OCI-LY7 (cell line): ENCODE measurements at regions not wholly inside any gene's neighbourhood (a gene's known extent, or its start where the extent isn't known, plus 50 kb on each side); places are given as distances from the start of the nearest gene placed in this dataset.
"Not testable (repeated sequence)": the region's sequence is repeated elsewhere in the genome, so short reads cannot be mapped to it uniquely, and the experiment has no call there.

Experiments
- BruUV-seq: library from RNA; stranded (reverse); fragments of 400-500 nt; replicated peaks from 2 replicates; lab custom pipeline; 2021; lab: Mats Ljungman, UMichigan
- CTCF ChIA-PET: fragments of 300-600 bp; sonication (Branson Sonifier 250); formaldehyde crosslinking; loops from one replicate; lab custom pipeline; 2022; ENCODE audit warnings: antibody characterized with exemption; ENCODE audit not compliant: unreplicated experiment; lab: Charles Lee
- POLR2A ChIA-PET: fragments of 300-600 bp; sonication (Branson Sonifier 250); formaldehyde crosslinking; loops from one replicate; lab custom pipeline; 2022; ENCODE audit warnings: antibody characterized with exemption; lab: Charles Lee
- DNase-seq: peaks from one replicate; pipeline ENCODE4 v3.0.0-alpha.2; 2015; ENCODE audit warnings: low spot score
- H2AFZ ChIP-seq: fragments of 200-600 bp; sonication (generic), shearing (Covaris generic); 2 replicates; pipeline ENCODE4 v1.6.1; 2014; ENCODE audit warnings: mild to moderate bottlenecking, antibody characterized with exemption, low read length, moderate library complexity
- H3K27ac ChIP-seq: fragments of 200-600 bp; sonication (generic); 2 replicates; pipeline ENCODE4 v1.5.1; 2014; ENCODE audit warnings: mixed run types, low read depth, mild to moderate bottlenecking, moderate library complexity, low read length, inconsistent platforms; ENCODE audit not compliant: poor library complexity, severe bottlenecking
- H3K36me3 ChIP-seq: fragments of 200-600 bp; sonication (generic); 2 replicates; pipeline ENCODE4 v1.6.1; 2014; ENCODE audit warnings: mild to moderate bottlenecking, antibody characterized with exemption, low read length, moderate library complexity, mixed read lengths; ENCODE audit not compliant: insufficient read depth
- H3K4me1 ChIP-seq: fragments of 200-600 bp; sonication (generic); 2 replicates; pipeline ENCODE4 v1.5.1; 2014; ENCODE audit warnings: mild to moderate bottlenecking, low read length; ENCODE audit not compliant: insufficient read depth, poor library complexity, severe bottlenecking
- H3K4me2 ChIP-seq: fragments of 200-600 bp; sonication (generic); 2 replicates; pipeline ENCODE4 v1.6.1; 2014; ENCODE audit warnings: mild to moderate bottlenecking, low read length
- H3K4me3 ChIP-seq: fragments of 200-600 bp; sonication (generic); 2 replicates; pipeline ENCODE4 v1.5.1; 2014; ENCODE audit warnings: mild to moderate bottlenecking, low read depth, low read length; ENCODE audit not compliant: poor library complexity, severe bottlenecking
- H3K79me2 ChIP-seq: fragments of 200-600 bp; sonication (generic); 2 replicates; pipeline ENCODE4 v1.6.1; 2016; ENCODE audit warnings: low read depth, mild to moderate bottlenecking, low read length, moderate library complexity, mixed read lengths; ENCODE audit not compliant: insufficient read depth
- H3K9me2 ChIP-seq: fragments of 200-600 bp; sonication (generic); 2 replicates; pipeline ENCODE4 v1.6.1; 2016; ENCODE audit warnings: mild to moderate bottlenecking, low read length, mixed read lengths; ENCODE audit not compliant: insufficient read depth
- H3K9me3 ChIP-seq: fragments of 200-600 bp; sonication (generic); 2 replicates; pipeline ENCODE4 v1.6.1; 2014; ENCODE audit warnings: mild to moderate bottlenecking, mixed run types, low read length, mixed read lengths
- H4K20me1 ChIP-seq: fragments of 200-600 bp; sonication (generic); 2 replicates; pipeline ENCODE4 v1.6.1; 2014; ENCODE audit warnings: mild to moderate bottlenecking, antibody characterized with exemption, low read length, moderate library complexity, mixed read lengths; ENCODE audit not compliant: insufficient read depth
- EZH2phosphoT487 ChIP-seq: fragments of 200-600 bp; sonication (generic); IDR thresholded peaks from 2 replicates; pipeline ENCODE4 v1.6.1; 2018; ENCODE audit warnings: low read depth, borderline replicate concordance, mild to moderate bottlenecking, mixed run types, antibody characterized with exemption, low read length, moderate library complexity, mixed read lengths
- intact Hi-C: fragments of 100-400 bp; cut with micrococcal nuclease; formaldehyde crosslinking; loops from one replicate; pipeline ENCODE4 v1.10.0; 2022; ENCODE audit not compliant: unreplicated experiment
- TF ChIP-seq, protein P1 (sequence below): fragments of 200-600 bp; sonication (generic); conservative IDR thresholded peaks from 2 replicates; pipeline ENCODE4 v1.5.1; 2014; ENCODE audit warnings: mild to moderate bottlenecking, antibody characterized with exemption, low read length, moderate library complexity, mixed read lengths

DNA sequence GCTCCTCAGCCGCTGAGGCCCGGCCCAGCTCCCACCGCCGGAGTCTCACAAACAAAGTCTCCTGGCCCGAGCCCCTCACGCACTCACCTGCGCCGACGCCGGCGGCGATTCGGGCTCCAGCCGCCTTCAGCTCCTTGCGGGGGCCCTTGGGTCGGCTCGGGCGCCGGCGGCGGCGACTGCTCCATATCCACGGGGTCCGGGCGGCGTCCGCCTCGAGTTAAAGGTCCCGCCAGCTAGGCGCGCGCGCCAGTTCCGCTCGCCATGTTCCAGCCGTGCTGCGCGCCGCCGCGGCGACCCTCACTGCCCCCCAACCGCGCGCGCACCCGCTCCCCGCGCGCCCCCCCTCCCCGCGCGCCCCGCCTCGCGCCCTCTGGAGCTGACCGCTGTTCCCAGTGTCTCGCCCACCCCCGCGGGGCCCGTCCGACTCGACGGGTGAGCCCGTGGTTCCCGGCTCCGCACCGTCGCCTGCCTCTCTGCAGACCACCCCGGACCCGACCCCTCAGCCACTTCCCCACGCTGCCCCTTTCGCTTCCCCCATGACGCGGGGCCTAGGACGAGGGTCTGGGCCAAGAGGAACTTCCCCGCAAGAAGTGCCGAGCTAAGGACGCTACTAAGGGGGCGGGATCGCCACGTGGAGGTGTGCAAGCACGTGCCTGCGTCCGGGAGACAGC lies 396.1 kb downstream of the ZNF33B start:
- H3K4me1 ChIP-seq: no peaks in the 10 kb centered on the region
- no peak overlapping the region for H3K4me3 ChIP-seq
- no peaks in the 10 kb centered on the region for H3K9me2 ChIP-seq
- H3K79me2 ChIP-seq: no peaks in the 10 kb centered on the region
- CTCF ChIA-PET: no interaction called here
- H2AFZ ChIP-seq: no peak overlapping the region
- no TSS peak for BruUV-seq
- DNase-seq: no peak
- POLR2A ChIA-PET: no interaction called here
- no peak overlapping the region for H3K27ac ChIP-seq
- TF ChIP-seq EZH2phosphoT487: no peak
- TF ChIP-seq, protein P1, sequence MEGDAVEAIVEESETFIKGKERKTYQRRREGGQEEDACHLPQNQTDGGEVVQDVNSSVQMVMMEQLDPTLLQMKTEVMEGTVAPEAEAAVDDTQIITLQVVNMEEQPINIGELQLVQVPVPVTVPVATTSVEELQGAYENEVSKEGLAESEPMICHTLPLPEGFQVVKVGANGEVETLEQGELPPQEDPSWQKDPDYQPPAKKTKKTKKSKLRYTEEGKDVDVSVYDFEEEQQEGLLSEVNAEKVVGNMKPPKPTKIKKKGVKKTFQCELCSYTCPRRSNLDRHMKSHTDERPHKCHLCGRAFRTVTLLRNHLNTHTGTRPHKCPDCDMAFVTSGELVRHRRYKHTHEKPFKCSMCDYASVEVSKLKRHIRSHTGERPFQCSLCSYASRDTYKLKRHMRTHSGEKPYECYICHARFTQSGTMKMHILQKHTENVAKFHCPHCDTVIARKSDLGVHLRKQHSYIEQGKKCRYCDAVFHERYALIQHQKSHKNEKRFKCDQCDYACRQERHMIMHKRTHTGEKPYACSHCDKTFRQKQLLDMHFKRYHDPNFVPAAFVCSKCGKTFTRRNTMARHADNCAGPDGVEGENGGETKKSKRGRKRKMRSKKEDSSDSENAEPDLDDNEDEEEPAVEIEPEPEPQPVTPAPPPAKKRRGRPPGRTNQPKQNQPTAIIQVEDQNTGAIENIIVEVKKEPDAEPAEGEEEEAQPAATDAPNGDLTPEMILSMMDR: no peak
- H4K20me1 ChIP-seq: no peaks in the 10 kb centered on the region
- H3K9me3 ChIP-seq: no peaks in the 10 kb centered on the region
- intact Hi-C loops: no loop called here
- H3K4me2 ChIP-seq: no peak overlapping the region
- H3K36me3 ChIP-seq: no peaks in the 10 kb centered on the region

DNA sequence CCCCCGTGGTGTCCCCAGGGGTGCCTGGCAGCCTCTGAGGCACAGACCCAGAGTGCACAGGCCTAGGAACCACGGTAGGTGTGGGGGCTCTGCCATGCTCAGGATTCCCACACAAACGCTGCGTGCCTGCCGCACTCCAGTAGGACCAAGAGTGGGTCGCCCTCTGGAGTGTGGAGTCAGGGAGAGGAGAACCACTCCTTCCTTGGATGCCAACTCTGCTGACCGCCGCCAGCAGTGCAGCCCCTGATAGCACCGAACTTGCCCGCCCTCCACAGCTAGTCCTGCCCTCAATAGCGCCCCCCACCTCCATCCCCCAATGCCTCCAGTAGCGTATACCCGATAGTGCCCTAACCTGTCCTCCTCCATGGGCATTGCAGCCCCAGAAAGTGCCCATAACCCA lies 402.0 kb downstream of the ZNF33B start:
- H3K79me2 ChIP-seq, H3K4me2 ChIP-seq, intact Hi-C loops, H3K9me3 ChIP-seq, POLR2A ChIA-PET, H3K27ac ChIP-seq, H3K9me2 ChIP-seq, H3K36me3 ChIP-seq, H3K4me3 ChIP-seq, BruUV-seq, H2AFZ ChIP-seq, H3K4me1 ChIP-seq, DNase-seq, H4K20me1 ChIP-seq, CTCF ChIA-PET: not testable (repeated sequence)

DNA sequence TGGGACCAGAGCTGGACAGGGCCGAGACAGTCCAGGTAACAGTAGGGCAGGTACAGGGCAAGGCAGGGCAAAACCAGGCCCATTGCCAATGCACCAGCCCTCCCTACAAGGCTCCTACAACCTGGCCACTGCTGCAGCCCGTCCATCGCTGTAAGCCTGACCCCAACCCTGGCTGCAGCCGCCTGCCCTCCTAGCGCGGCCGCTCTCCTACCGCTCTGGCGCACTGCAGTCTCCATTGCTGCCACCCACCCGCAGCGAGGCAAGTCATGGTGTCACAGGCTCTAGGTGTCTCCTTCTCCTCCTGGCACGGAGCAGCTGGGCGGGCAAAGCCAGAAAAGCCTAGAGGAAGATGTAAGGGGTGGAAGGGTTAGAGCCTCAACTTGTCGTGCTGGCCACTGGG lies 402.6 kb downstream of the ZNF33B start:
- intact Hi-C loops, CTCF ChIA-PET, H3K27ac ChIP-seq, H3K36me3 ChIP-seq, H3K9me2 ChIP-seq, H3K4me1 ChIP-seq, H3K79me2 ChIP-seq, H3K4me3 ChIP-seq, H4K20me1 ChIP-seq, H3K4me2 ChIP-seq, POLR2A ChIA-PET, BruUV-seq, H3K9me3 ChIP-seq, H2AFZ ChIP-seq, DNase-seq: not testable (repeated sequence)

DNA sequence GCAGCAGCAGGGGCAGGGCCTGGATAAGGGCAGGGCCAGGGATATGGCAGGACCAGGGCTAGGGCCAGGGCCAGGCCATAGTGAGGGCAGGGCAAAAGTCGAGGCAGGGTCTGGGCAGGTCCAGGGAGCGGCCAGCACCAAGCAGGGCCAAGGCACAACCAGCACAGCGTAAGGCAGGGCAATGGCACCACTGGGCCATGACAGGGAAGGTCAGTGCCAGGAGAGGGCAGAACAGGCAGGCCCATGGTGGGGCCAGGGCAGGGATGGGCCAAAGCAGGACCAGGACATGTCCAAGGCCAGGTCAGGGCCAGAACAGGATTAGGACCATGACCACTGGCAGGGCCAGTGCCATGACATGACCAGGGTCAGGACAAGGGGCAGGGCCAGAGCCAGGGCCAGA lies 403.1 kb downstream of the ZNF33B start:
- BruUV-seq, H3K27ac ChIP-seq, H4K20me1 ChIP-seq, intact Hi-C loops, H3K36me3 ChIP-seq, DNase-seq, H3K4me2 ChIP-seq, H3K79me2 ChIP-seq, CTCF ChIA-PET, POLR2A ChIA-PET, H3K9me2 ChIP-seq, H3K9me3 ChIP-seq, H3K4me3 ChIP-seq, H2AFZ ChIP-seq, H3K4me1 ChIP-seq: not testable (repeated sequence)

DNA sequence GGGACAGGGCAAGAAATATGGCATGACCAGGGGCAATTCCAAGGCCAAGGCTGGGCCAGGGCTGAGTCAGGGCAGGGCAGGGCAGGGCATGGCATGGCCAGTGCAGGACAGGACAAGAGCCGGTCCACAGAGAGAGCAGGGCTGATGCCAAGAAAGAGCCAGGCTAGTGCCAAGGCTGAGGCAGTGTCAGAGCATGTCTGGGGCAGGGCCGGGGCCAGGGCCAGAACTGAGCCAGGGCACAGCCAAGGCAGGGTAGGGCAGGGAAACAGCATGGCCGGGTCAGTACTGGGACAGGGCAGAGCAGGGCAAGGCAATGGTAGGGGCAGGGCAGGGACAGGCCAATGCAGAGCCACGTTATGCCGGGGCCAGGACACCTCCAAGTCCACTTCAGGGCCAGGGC lies 403.9 kb downstream of the ZNF33B start:
- H3K9me3 ChIP-seq, POLR2A ChIA-PET: not testable (repeated sequence)

More for the DNA sequence above, 403.9 kb downstream of the ZNF33B start:
- intact Hi-C loops, H3K27ac ChIP-seq, DNase-seq, H2AFZ ChIP-seq, H3K4me3 ChIP-seq, BruUV-seq, H3K79me2 ChIP-seq, H4K20me1 ChIP-seq, H3K36me3 ChIP-seq, H3K9me2 ChIP-seq, CTCF ChIA-PET, H3K4me2 ChIP-seq, H3K4me1 ChIP-seq: not testable (repeated sequence)
